ENCODE measurements at regions not wholly inside any gene's neighbourhood (a gene's known extent, or its start where the extent isn't known, plus 50 kb on each side); places are given as distances from the start of the nearest gene placed in this dataset.

DNA sequence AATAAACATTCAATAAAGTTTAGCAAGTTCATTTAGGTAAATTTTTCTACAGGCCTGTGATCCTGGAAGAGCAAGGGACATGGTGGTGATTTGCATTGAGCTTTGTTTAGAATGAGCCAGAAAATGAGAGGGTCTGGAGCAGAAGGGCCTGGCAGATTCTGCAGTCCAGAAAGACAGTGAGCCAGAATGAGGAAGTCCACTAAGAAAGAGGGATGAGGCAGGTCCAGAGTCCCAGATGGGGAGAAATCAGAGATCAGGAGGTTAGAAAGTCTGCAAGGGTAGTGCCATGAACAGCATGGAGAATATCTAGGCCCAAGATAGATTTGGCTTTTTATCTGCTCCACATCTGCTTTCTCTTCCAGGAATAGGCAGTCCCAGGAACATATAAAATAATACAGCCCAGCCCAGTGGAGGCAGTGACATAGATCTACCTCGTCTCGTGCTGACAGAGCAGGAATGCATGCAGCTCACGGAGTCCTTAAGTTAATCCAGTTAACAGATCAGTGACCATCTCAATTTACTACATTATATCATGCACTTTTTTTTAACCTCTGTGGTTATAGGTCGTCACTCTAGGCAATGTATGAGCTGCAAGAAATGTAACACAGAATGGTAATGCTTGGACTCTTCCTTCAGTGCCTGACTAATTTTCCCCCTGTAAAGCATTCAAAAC lies 429.0 kb downstream of the SUCLG1 start:
- TF ChIP-seq POLR2AphosphoS5 (IDR thresholded peaks at IDR 0.05; ENCODE audit: borderline replicate concordance, low read depth, low read length) (no peak), EZH2 (IDR thresholded peaks at IDR 0.05) (no peak), FOXP2 (optimal IDR thresholded peaks at IDR 0.05; ENCODE audit: control extremely low read depth, extremely low read length, insufficient read depth) (no peak)

Data from SK-N-MC (cell line).